ENCODE measurements at regions not wholly inside any gene's neighbourhood (a gene's known extent, or its start where the extent isn't known, plus 50 kb on each side); places are given as distances from the start of the nearest gene placed in this dataset.
"Not testable (repeated sequence)": the region's sequence is repeated elsewhere in the genome, so short reads cannot be mapped to it uniquely, and the experiment has no call there.

DNA sequence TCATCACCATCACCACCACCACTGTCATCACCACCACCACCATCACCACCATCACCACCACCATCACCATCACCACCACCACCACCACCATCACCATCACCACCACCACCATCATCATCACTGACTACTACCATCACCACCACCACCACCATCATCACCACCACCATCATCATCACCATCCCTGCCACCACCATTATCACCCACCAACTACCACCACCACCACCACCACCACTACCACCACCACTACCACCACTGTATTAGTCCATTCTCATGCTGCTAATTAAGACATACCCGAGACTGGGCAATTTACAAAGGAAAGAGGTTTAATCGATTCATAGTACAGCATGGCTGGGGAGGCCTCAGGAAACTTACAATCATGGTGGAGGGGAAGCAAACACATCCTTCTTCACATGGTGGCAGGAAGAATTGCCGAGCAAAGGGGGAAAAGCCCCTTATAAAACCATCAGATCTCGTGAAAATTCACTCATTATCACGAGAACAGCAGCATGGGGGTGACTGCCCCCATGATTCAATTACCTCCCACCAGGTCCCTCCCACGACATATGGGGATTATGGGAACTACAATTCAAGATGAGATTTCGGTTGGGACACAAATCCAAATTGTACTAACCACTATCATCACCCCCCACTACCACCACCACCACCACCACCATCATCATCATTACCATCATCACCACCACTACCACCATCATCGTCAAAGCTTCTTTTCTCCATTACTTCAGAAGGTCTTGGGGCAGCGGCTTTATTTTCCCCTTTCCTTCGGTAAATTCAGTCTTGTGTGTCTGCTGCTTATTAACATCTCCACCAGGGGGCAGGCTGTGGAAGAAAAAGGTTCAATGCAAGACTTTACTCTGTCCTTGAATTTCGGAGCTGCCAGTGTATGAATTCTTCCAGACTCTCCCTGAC lies 53.6 kb upstream of the SCAF4 start:
- DNase-seq: peak; percentile 30
- H3K4me1 Mint-ChIP-seq (ENCODE audit: low read depth); H3K4me3 Mint-ChIP-seq; H3K9me3 Mint-ChIP-seq; H3K36me3 Mint-ChIP-seq (ENCODE audit: insufficient read depth): not testable (repeated sequence)
- peaks cover 13% of the 10 kb centered on the region for H3K27me3 Mint-ChIP-seq (ENCODE audit: low read depth)
- peak in 1 of 2 donors; percentile 58 for ATAC-seq

DNA sequence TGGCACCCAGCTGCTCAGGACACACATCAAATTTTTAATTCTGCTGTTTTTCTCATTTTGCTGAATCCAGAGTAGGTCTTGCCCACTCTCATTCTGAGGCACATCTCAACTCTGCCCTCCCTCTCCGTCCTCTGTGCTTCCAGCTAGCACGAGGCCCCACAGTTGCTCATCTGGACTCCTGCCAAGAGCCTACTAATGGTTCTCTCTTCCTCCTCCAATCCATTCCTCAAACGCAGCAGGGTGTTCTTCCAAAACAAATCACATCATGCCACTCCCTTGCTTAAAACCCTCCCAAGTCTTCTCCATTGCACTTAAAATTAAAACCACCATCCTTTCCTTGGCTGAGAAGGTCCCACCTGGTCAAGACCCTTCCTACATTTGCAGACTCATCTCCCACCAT lies 49.8 kb upstream of the SCAF4 start:
- no peaks in the 10 kb centered on the region for H3K36me3 Mint-ChIP-seq (ENCODE audit: insufficient read depth)
- H3K4me1 Mint-ChIP-seq (ENCODE audit: low read depth): no peaks in the 10 kb centered on the region
- no peak overlapping the region for H3K4me3 Mint-ChIP-seq

More for the DNA sequence above, 49.8 kb upstream of the SCAF4 start:
- DNase-seq (no peak), ATAC-seq (no peak)
- peaks cover 13% of the 10 kb centered on the region for H3K27me3 Mint-ChIP-seq (ENCODE audit: low read depth)
- H3K9me3 Mint-ChIP-seq: no peaks in the 10 kb centered on the region

All from activated T-cell treated with anti-CD3 and anti-CD28 coated beads, Interleukin-2, amount 50 U/mL, for 4 hours (primary cell).